Activated CD4-positive, alpha-beta memory T cell treated with anti-CD3 and anti-CD28 coated beads for 36 hours (primary cell): ENCODE measurements at regions not wholly inside any gene's neighbourhood (a gene's known extent, or its start where the extent isn't known, plus 50 kb on each side); places are given as distances from the start of the nearest gene placed in this dataset.
"Not testable (repeated sequence)": the region's sequence is repeated elsewhere in the genome, so short reads cannot be mapped to it uniquely, and the experiment has no call there.

Experiments
- CTCF ChIA-PET: fragments of 350-600 bp; sonication (Branson Sonifier 250); formaldehyde crosslinking; loops from one replicate; lab custom pipeline; 2021; ENCODE audit warnings: antibody characterized with exemption, inconsistent platforms; lab: Charles Lee
- POLR2A ChIA-PET: fragments of 350-600 bp; sonication (Branson Sonifier 250); formaldehyde crosslinking; loops from one replicate; lab custom pipeline; 2021; ENCODE audit warnings: antibody characterized with exemption; lab: Charles Lee
- DNase-seq: peaks from one replicate; pipeline ENCODE4 v3.0.0-alpha.2; 2020
- H3K27ac Mint-ChIP-seq: one replicate; pipeline ENCODE4 v1.8.0; 2021; ENCODE audit warnings: mixed read lengths
- H3K27me3 Mint-ChIP-seq: one replicate; pipeline ENCODE4 v1.8.0; 2021; ENCODE audit warnings: mixed read lengths
- H3K36me3 Mint-ChIP-seq: one replicate; pipeline ENCODE4 v1.8.0; 2021; ENCODE audit warnings: mixed read lengths
- H3K4me1 Mint-ChIP-seq: one replicate; pipeline ENCODE4 v1.8.0; 2021; ENCODE audit warnings: low read depth, mixed read lengths
- H3K4me3 Mint-ChIP-seq: one replicate; pipeline ENCODE4 v1.8.0; 2021; ENCODE audit warnings: mild to moderate bottlenecking, mixed read lengths
- H3K9me3 Mint-ChIP-seq: one replicate; pipeline ENCODE4 v1.8.0; 2021; ENCODE audit warnings: mixed read lengths
- intact Hi-C: fragments of 100-400 bp; cut with micrococcal nuclease; formaldehyde crosslinking; loops from one replicate; pipeline ENCODE4 v1.15.1; 2023

DNA sequence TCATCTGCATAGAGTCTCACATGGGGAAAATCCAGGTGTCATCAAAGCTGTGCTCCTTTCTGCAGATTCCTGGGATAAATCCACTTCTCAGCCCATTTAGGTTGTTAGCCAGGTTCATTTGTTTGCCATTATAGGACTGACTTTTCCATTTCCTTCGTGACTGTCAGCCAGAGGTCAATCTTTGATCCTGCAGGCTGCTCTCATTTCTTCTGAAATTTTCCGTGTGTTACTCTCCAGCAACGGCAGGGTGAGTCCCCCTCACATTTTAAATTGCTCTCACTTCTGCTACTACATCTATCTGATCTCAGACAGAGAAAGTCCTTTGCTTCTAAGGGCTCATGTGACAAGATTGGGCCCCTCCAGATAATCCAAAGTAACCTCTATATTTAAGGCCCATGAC, 150.7 kb upstream of the BET1 start:
- no peaks in the 10 kb centered on the region for H3K9me3 Mint-ChIP-seq
- H3K27ac Mint-ChIP-seq = no peak overlapping the region
- intact Hi-C loops = no loop called here

DNA sequence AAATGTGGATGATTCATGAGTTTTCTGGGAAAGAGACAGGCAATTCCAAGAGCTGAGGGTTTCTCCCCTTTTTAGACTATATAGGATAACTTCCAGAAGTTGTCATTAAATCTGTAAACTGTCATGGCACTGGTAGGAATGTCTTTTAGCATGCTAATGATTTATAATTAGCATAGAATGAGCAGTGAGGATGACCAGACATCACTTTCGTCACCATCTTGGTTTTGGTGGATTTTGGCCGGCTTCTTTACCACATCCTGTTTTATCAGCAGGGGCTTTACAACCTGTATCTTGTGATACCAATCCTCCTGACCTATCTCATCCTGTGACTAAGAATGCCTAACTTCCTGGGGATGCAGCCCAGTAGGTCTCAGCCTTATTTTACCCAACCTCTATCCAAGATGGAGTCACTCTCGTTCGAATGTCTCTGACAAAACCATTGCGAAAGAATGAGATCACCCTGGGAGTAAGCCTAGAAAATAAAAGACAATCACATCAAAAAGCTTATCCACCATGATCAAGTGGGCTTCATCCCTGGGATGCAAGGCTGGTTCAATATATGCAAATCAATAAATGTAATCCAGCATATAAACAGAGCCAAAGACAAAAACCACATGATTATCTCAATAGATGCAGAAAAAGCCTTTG, 153.6 kb upstream of the BET1 start:
- POLR2A ChIA-PET, CTCF ChIA-PET, H3K27me3 Mint-ChIP-seq, H3K36me3 Mint-ChIP-seq, H3K4me3 Mint-ChIP-seq, H3K9me3 Mint-ChIP-seq, H3K27ac Mint-ChIP-seq, intact Hi-C loops, H3K4me1 Mint-ChIP-seq, DNase-seq: not testable (repeated sequence)

More for the DNA sequence above, 150.7 kb upstream of the BET1 start:
- no peaks in the 10 kb centered on the region for H3K4me1 Mint-ChIP-seq
- CTCF ChIA-PET = no interaction called here
- H3K36me3 Mint-ChIP-seq = no peaks in the 10 kb centered on the region
- DNase-seq = no peak
- POLR2A ChIA-PET = no interaction called here
- H3K27me3 Mint-ChIP-seq = peaks cover 3% of the 10 kb centered on the region
- H3K4me3 Mint-ChIP-seq = no peak overlapping the region

DNA sequence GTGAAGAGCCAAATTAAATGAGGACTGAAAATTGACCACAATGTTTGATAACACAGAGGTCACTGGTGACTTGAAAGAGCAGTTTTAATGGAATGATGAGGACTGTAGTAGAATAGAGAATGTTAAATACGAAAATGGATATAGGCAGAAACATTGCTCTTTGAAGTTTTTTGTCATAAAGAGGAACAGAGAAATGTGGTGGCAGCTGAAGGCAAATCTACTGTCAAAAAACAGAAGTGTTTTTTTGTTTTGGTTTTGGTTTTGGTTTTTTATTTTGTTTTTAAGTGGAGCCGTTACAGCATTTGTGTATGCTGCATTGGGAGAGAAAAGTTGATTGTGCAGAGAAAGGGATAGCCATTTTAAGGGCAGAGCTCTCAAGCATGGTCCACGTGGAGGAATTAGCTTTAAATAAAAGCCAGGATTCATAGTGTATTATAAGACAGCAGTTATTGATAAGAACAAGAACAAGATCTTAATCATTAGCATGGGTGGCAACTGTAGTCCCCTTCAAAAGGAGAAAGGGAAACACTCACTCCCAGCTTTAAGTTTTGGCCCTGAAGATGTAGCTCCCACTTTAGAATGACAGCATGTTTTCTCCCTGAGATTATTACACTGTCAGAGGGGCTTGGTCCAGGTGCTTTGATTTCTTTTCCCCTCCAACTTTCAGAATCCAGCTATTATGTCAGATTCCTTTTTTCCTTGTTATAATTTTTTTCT, 156.7 kb upstream of the BET1 start:
- no peak overlapping the region for H3K4me3 Mint-ChIP-seq
- H3K27ac Mint-ChIP-seq = no peak overlapping the region
- peaks cover 1% of the 10 kb centered on the region for H3K27me3 Mint-ChIP-seq
- no peak for DNase-seq
- ChIA-PET CTCF (no interaction called here), POLR2A (no interaction called here)
- intact Hi-C loops = no loop called here
- H3K4me1 Mint-ChIP-seq = peaks cover 7% of the 10 kb centered on the region
- no peaks in the 10 kb centered on the region for H3K9me3 Mint-ChIP-seq
- no peaks in the 10 kb centered on the region for H3K36me3 Mint-ChIP-seq

DNA sequence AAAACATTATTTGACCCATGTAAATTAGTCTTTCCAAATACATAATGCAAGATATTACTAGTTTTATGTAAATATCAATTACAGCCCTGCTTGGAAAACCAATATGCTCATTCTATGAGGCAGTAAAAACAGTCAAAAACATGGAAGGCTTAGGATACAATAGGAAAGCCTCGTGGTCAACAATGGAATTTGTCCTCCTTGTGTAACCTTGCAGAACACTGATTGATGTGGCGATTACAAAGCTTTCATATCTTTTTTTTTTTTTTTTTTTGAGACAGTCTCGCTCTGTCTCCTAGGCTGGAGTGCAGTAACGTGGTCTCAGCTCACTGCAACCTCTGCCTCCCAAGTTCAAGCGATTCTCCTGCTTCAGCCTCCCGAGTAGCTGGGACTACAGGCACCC, 157.3 kb upstream of the BET1 start:
- ChIA-PET POLR2A (no interaction called here), CTCF (no interaction called here)
- DNase-seq = no peak
- H3K36me3 Mint-ChIP-seq = no peaks in the 10 kb centered on the region
- H3K27ac Mint-ChIP-seq = no peak overlapping the region
- no peaks in the 10 kb centered on the region for H3K9me3 Mint-ChIP-seq
- H3K4me1 Mint-ChIP-seq = peaks cover 7% of the 10 kb centered on the region
- intact Hi-C loops = no loop called here
- no peak overlapping the region for H3K4me3 Mint-ChIP-seq
- H3K27me3 Mint-ChIP-seq = peaks cover 1% of the 10 kb centered on the region

DNA sequence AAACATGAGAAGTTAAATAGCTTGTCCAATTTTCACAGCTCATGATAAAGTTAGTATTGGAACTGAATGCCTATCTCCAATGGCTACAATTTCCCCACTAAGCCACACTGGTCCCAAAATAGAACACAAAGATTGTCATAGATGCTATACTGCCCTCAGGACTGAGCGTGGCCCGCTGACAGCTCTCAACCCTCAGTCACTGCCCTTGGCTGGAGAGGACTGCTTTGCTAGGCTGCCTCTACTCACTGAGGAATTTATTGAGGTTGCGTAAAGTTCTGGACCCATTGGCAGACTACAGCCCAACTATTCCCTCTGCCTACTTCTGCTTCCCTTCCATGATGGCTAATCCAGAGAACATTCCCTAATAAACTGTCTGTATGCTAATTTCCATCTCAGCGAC, 165.5 kb upstream of the BET1 start:
- H3K27me3 Mint-ChIP-seq = no peaks in the 10 kb centered on the region
- no peaks in the 10 kb centered on the region for H3K9me3 Mint-ChIP-seq
- no peak overlapping the region for H3K4me3 Mint-ChIP-seq
- intact Hi-C loops = no loop called here
- no peak for DNase-seq
- CTCF ChIA-PET = no interaction called here
- POLR2A ChIA-PET = no interaction called here
- no peaks in the 10 kb centered on the region for H3K36me3 Mint-ChIP-seq
- no peak overlapping the region for H3K27ac Mint-ChIP-seq
- H3K4me1 Mint-ChIP-seq = no peaks in the 10 kb centered on the region

DNA sequence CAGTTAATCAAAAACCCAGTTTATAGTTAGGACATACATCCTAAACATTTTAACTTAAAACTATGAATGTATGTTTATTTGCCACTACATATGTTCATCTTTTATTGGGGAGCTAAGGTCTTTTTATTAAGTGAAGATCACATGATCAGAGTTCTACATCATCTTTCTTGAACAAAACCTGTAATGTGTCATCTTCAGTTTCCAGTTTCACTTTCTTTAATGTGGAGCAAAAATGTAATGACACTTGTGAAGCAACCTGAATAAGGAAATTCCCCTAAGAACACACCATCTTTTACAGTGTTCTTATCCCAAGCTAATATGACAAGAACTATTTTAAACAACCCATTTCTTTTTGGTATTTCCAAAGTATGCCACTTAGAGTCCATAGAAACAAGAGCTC, 166.7 kb upstream of the BET1 start:
- Mint-ChIP-seq H3K4me3 (no peak overlapping the region), H3K27ac (no peak overlapping the region), H3K27me3 (no peaks in the 10 kb centered on the region), H3K9me3 (no peaks in the 10 kb centered on the region), H3K4me1 (no peaks in the 10 kb centered on the region), H3K36me3 (no peaks in the 10 kb centered on the region)
- intact Hi-C loops = no loop called here
- POLR2A ChIA-PET = no interaction called here
- no peak for DNase-seq
- CTCF ChIA-PET = no interaction called here

DNA sequence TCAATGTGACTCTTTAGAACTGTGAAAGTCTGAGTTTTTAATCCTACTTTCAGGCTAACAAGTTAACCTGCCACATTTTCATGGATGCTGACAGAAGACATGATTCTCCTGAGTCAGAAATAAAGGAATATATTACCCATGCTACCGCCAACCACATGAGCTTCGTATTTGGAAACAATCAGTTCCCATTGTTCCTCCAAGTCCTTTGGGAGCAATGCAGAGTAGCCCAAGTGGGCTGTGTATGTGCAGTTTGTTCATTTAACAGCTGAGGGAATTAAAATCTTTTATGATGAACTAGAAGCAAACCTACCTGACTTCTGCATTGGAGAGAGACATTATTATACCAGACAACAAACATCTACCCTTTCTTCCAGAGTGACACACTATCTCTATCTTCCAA, 169.3 kb upstream of the BET1 start:
- CTCF ChIA-PET = no interaction called here
- peaks cover 3% of the 10 kb centered on the region for H3K4me1 Mint-ChIP-seq
- POLR2A ChIA-PET = no interaction called here
- no peak overlapping the region for H3K4me3 Mint-ChIP-seq
- H3K36me3 Mint-ChIP-seq = no peaks in the 10 kb centered on the region
- intact Hi-C loops = no loop called here
- H3K9me3 Mint-ChIP-seq = peaks cover 2% of the 10 kb centered on the region
- no peak for DNase-seq
- no peaks in the 10 kb centered on the region for H3K27me3 Mint-ChIP-seq
- no peak overlapping the region for H3K27ac Mint-ChIP-seq

DNA sequence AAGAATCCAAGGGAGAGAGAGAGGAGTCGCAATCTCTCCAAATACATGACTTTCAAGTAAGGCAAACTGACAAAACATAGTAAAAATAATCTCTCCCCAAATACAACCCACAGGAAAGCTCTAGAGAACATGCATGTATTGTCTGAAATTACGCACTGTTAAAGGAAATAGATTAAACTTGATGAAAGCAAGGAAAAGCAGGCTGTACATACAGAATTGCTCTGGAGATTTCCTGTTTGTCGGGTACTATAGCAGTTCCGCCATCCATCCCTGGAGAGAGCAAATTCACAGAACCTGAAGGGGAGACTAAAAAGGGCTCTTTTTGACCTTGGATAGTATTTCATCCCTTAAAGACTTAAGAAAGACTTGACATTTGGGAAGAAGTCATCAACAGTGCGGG, 170.2 kb upstream of the BET1 start:
- intact Hi-C loops = no loop called here
- Mint-ChIP-seq H3K4me1 (peaks cover 3% of the 10 kb centered on the region), H3K36me3 (no peaks in the 10 kb centered on the region)

DNA sequence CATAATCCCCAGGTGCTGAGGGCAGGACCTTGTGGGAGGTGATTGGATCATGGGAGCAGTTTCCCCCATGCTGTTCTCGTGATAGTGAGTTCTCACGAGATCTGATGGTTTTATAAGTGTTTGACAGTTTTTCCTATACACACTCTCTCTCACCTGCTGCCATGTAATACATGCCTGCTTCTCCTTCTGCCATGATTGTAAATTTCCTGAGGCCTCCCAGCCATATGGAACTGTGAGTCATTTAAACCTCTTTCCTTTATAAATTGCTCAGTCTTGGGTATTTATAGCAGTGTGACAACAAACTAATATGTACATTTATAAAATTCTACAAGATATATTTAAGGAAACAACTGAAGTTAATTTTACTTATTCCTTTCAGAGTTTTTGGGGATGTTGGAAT, 170.8 kb upstream of the BET1 start:
- DNase-seq = no peak
- peaks cover 2% of the 10 kb centered on the region for H3K27me3 Mint-ChIP-seq
- ChIA-PET CTCF (no interaction called here), POLR2A (no interaction called here)
- H3K4me1 Mint-ChIP-seq = peaks cover 3% of the 10 kb centered on the region
- H3K9me3 Mint-ChIP-seq = peaks cover 2% of the 10 kb centered on the region
- intact Hi-C loops = no loop called here
- no peak overlapping the region for H3K4me3 Mint-ChIP-seq
- no peak overlapping the region for H3K27ac Mint-ChIP-seq
- no peaks in the 10 kb centered on the region for H3K36me3 Mint-ChIP-seq

More for the DNA sequence above, 170.2 kb upstream of the BET1 start:
- Mint-ChIP-seq H3K4me3 (no peak overlapping the region), H3K27me3 (peaks cover 2% of the 10 kb centered on the region), H3K9me3 (peaks cover 2% of the 10 kb centered on the region), H3K27ac (no peak overlapping the region)
- CTCF ChIA-PET = no interaction called here
- POLR2A ChIA-PET = no interaction called here
- DNase-seq = no peak

DNA sequence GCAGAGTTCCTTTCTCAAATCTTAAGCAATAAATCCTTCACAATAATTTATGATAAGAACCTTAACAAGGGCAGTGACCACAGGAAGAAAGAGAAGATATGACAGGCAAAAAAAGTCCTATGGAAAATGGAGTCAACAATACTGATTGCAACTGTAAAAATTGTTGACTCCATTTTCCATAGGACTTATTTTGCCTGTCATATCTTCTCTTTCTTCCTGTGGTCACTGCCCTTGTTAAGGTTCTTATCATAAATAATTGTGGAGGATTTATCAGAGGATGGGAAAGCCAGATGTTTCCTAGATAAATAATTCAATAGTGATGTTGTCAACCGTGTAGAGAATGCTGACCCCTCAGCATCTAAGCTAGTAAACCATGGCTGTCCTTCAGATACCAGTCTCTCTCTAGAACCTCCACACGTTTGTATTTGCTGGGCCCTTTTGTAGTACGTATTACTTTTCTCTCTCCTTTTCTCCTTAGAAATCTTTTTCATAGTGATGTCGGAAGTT, 172.6 kb upstream of the BET1 start:
- CTCF ChIA-PET = no interaction called here
- POLR2A ChIA-PET = no interaction called here

DNA sequence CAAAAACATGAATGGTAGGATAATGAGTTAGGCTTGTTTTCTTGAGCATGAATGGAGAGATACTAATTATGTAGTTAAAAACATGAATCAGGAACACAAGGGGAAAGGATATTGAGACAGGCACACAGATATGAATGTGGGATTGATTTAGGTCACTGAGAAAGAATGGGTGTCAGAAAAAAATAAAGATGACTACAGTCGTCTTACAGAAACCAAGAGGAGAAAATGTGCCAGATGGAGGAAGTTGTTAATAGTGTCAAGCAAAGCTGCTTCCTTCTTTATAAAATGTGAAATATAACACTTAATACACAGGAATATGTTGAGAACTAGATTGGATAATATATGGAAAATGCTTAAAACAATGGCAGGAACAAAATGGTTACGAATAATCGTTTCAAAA, 173.3 kb upstream of the BET1 start:
- Mint-ChIP-seq H3K4me3 (no peak overlapping the region), H3K4me1 (peaks cover 3% of the 10 kb centered on the region), H3K36me3 (no peaks in the 10 kb centered on the region), H3K27ac (no peak overlapping the region), H3K27me3 (peaks cover 2% of the 10 kb centered on the region), H3K9me3 (peaks cover 2% of the 10 kb centered on the region)
- intact Hi-C loops = no loop called here
- CTCF ChIA-PET = interaction anchor here (1.1 kb wide), 1 partner anchor 27 kb away, joined by 3 read pairs; no protein-coding TSS in a partner anchor
- DNase-seq = no peak
- POLR2A ChIA-PET = no interaction called here

More for the DNA sequence above, 172.6 kb upstream of the BET1 start:
- Mint-ChIP-seq H3K4me3 (no peak overlapping the region), H3K27ac (no peak overlapping the region), H3K4me1 (peaks cover 3% of the 10 kb centered on the region), H3K36me3 (no peaks in the 10 kb centered on the region), H3K27me3 (peaks cover 2% of the 10 kb centered on the region), H3K9me3 (peaks cover 2% of the 10 kb centered on the region)
- intact Hi-C loops = no loop called here
- DNase-seq = no peak

DNA sequence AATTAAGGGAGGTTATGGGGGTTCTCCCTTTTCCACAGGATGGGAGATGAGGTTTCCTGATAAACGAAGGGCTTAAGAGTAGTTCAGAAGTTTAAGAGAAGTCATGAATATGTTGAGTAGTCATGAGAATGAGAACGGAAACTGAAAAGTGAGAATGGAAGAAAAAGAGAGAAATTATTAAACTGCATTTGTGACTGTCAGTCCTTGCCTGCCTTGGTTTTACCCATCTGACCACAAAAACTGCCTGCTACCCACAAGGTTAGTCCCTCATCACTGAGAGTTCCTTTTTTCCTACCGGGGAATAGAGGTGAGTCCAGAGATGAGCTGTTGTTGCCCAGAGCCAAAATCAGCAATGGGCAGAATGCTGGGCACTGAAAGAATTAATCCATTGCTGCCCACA, 174.1 kb upstream of the BET1 start:
- Mint-ChIP-seq H3K4me1 (peaks cover 3% of the 10 kb centered on the region), H3K9me3 (peaks cover 2% of the 10 kb centered on the region), H3K36me3 (no peaks in the 10 kb centered on the region), H3K27ac (no peak overlapping the region), H3K27me3 (peaks cover 2% of the 10 kb centered on the region), H3K4me3 (no peak overlapping the region)
- CTCF ChIA-PET = interaction anchor here (1.1 kb wide), 1 partner anchor 27 kb away, joined by 3 read pairs; no protein-coding TSS in a partner anchor
- intact Hi-C loops = no loop called here
- POLR2A ChIA-PET = no interaction called here
- no peak for DNase-seq

DNA sequence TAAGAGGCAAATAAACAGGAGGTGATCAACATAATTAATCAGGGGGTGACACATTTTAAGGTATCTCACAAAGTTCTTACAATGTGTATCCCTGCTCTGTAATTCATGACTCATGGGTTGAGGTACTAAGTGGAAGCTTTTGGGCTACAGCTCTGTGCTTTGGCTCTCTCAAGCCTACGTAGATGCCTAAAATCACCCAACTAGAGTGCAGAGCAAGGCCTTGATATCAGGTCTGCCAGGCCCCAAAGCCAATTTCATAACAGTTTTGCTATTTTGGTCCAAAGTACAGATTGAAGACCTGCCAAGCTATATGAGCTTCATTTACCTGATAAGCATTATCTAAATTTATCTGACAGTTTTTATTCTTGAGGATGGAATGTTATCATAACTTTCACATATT, 175.3 kb upstream of the BET1 start:
- Mint-ChIP-seq H3K9me3 (peaks cover 2% of the 10 kb centered on the region), H3K27ac (no peak overlapping the region), H3K4me1 (peaks cover 3% of the 10 kb centered on the region), H3K36me3 (no peaks in the 10 kb centered on the region), H3K27me3 (peaks cover 2% of the 10 kb centered on the region), H3K4me3 (no peak overlapping the region)
- CTCF ChIA-PET = interaction anchor here (1.7 kb wide), 1 partner anchor 277 kb away, joined by 4 read pairs; no protein-coding TSS in a partner anchor
- no peak for DNase-seq
- intact Hi-C loops = no loop called here
- POLR2A ChIA-PET = no interaction called here
